ENCODE measurements at regions not wholly inside any gene's neighbourhood (a gene's known extent, or its start where the extent isn't known, plus 50 kb on each side); places are given as distances from the start of the nearest gene placed in this dataset.
A peak's percentile ranks its signal among the peaks of the same experiment; 100 is the strongest.

GRCh38 chr9:4424891-4425290, 65.4 kb upstream of the SLC1A1 start:
- Histone ChIP-seq H3K4me3 (no peak overlapping the region), H3K9me3 (no peaks in the 10 kb centered on the region), H3K27me3 (no peaks in the 10 kb centered on the region), H3K36me3 (no peaks in the 10 kb centered on the region), H3K27ac (peak overlapping the region in 1 of 4 donors; percentile 44), H3K4me1 (peaks cover 0 to 12% (median 9%) of the 10 kb centered on the region in 4 donors)
- WGBS, 2 donors = 41 to 44% methylated on average over 4 of the region's 4 CpGs
- ATAC-seq (ENCODE audit: low FRiP score in 2 of 2) (no peak), DNase-seq (no peak)
- TF ChIP-seq POLR2A (IDR thresholded peaks at IDR 0.05) (no peak), EP300 (IDR thresholded peaks at IDR 0.05) (no peak), POLR2AphosphoS5 (IDR thresholded peaks at IDR 0.05) (no peak)
- TF ChIP-seq, protein P1, sequence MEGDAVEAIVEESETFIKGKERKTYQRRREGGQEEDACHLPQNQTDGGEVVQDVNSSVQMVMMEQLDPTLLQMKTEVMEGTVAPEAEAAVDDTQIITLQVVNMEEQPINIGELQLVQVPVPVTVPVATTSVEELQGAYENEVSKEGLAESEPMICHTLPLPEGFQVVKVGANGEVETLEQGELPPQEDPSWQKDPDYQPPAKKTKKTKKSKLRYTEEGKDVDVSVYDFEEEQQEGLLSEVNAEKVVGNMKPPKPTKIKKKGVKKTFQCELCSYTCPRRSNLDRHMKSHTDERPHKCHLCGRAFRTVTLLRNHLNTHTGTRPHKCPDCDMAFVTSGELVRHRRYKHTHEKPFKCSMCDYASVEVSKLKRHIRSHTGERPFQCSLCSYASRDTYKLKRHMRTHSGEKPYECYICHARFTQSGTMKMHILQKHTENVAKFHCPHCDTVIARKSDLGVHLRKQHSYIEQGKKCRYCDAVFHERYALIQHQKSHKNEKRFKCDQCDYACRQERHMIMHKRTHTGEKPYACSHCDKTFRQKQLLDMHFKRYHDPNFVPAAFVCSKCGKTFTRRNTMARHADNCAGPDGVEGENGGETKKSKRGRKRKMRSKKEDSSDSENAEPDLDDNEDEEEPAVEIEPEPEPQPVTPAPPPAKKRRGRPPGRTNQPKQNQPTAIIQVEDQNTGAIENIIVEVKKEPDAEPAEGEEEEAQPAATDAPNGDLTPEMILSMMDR (IDR thresholded peaks at IDR 0.05) = no peak

DNA sequence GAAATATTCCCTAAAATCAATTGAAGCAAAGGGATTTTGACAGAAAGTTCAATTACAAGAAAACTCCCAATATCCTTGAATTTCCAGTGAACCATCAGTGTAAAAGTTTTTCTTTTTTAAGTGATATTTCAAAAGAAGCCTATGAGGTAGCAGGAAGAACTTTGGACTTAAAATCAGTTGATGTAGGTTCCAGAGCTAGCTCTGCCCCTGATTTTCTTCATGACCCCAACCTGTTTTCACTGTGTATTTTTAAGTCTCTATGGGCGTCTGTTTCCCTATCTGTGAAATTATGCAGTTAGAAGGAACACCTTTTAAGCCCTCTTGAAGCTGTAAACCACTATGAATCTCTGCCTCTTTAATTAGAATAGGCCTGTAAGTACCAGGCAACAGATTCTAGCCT, 66.2 kb upstream of the SLC1A1 start:
- Histone ChIP-seq H3K27me3 (no peaks in the 10 kb centered on the region), H3K9me3 (no peaks in the 10 kb centered on the region), H3K4me1 (peaks cover 0 to 12% (median 9%) of the 10 kb centered on the region in 4 donors), H3K4me3 (no peak overlapping the region), H3K27ac (no peak overlapping the region), H3K36me3 (no peaks in the 10 kb centered on the region)
- TF ChIP-seq POLR2A (IDR thresholded peaks at IDR 0.05) (no peak), POLR2AphosphoS5 (IDR thresholded peaks at IDR 0.05) (no peak), EP300 (IDR thresholded peaks at IDR 0.05) (no peak)
- TF ChIP-seq, protein P1 (IDR thresholded peaks at IDR 0.05) = no peak
- ATAC-seq (ENCODE audit: low FRiP score in 2 of 2) = no peak
- DNase-seq = no peak
- WGBS, 2 donors = 80 to 83% methylated on average over 1 of the region's 1 CpG

- Histone ChIP-seq H3K4me3 (no peak overlapping the region), H3K27me3 (no peaks in the 10 kb centered on the region), H3K9me3 (no peaks in the 10 kb centered on the region), H3K36me3 (no peaks in the 10 kb centered on the region), H3K27ac (no peak overlapping the region), H3K4me1 (peaks cover 0 to 12% (median 9%) of the 10 kb centered on the region in 4 donors)
- ATAC-seq (ENCODE audit: low FRiP score in 2 of 2) (no peak), DNase-seq (no peak)
- 83 to 89% methylated on average over 4 of the region's 4 CpGs for WGBS, 2 donors
- TF ChIP-seq EP300 (IDR thresholded peaks at IDR 0.05) (no peak), POLR2AphosphoS5 (IDR thresholded peaks at IDR 0.05) (no peak), POLR2A (IDR thresholded peaks at IDR 0.05) (no peak)
- TF ChIP-seq, protein P1 (IDR thresholded peaks at IDR 0.05) = no peak
These were observed 67.1 kb upstream of the SLC1A1 start for GRCh38 chr9:4423207-4423610.

GRCh38 chr9:4422495-4422894, 67.8 kb upstream of the SLC1A1 start:
- Histone ChIP-seq H3K36me3 (no peaks in the 10 kb centered on the region), H3K4me3 (no peak overlapping the region), H3K4me1 (peaks cover 0 to 13% (median 10%) of the 10 kb centered on the region in 4 donors), H3K9me3 (no peaks in the 10 kb centered on the region), H3K27ac (no peak overlapping the region), H3K27me3 (no peaks in the 10 kb centered on the region)
- 58 to 61% methylated on average over 2 of the region's 2 CpGs for WGBS, 2 donors
- TF ChIP-seq POLR2AphosphoS5 (IDR thresholded peaks at IDR 0.05) (no peak), EP300 (IDR thresholded peaks at IDR 0.05) (no peak), POLR2A (IDR thresholded peaks at IDR 0.05) (no peak)
- TF ChIP-seq, protein P1 (IDR thresholded peaks at IDR 0.05) = no peak
- no peak for ATAC-seq (ENCODE audit: low FRiP score in 2 of 2)
- no peak for DNase-seq

GRCh38 chr9:4421847-4422246, 68.4 kb upstream of the SLC1A1 start:
- H3K9me3 ChIP-seq = no peaks in the 10 kb centered on the region
- ATAC-seq (ENCODE audit: low FRiP score in 2 of 2) (no peak), DNase-seq (no peak)
- no peak overlapping the region for H3K27ac ChIP-seq
- no peak overlapping the region for H3K4me3 ChIP-seq
- no peak for TF ChIP-seq EP300 (IDR thresholded peaks at IDR 0.05)
- no peak for TF ChIP-seq POLR2AphosphoS5 (IDR thresholded peaks at IDR 0.05)
- TF ChIP-seq, protein P1 (IDR thresholded peaks at IDR 0.05) = no peak
- no peak for TF ChIP-seq POLR2A (IDR thresholded peaks at IDR 0.05)
- peaks cover 0 to 13% (median 10%) of the 10 kb centered on the region in 4 donors for H3K4me1 ChIP-seq
- H3K36me3 ChIP-seq = no peaks in the 10 kb centered on the region
- 81 to 83% methylated on average over 1 of the region's 1 CpG for WGBS, 2 donors
- H3K27me3 ChIP-seq = no peaks in the 10 kb centered on the region
